Lower leg skin (tissue), 3 donors: ENCODE measurements at regions not wholly inside any gene's neighbourhood (a gene's known extent, or its start where the extent isn't known, plus 50 kb on each side); places are given as distances from the start of the nearest gene placed in this dataset.

ENCODE experiments used
- CTCF ChIP-seq, 3 donors: fragments of 450-650 bp; IDR thresholded peaks; one replicate each; pipeline ENCODE4 v1.5.1; 2016; ENCODE audit warnings: antibody characterized with exemption in 3 of 3, mild to moderate bottlenecking in 3 of 3, moderate library complexity in 2 of 3
- POLR2A ChIP-seq, 2 donors: fragments of 450-650 bp; IDR thresholded peaks; one replicate each; pipeline ENCODE4 v1.6.1; 2016 to 2017; ENCODE audit warnings: antibody characterized with exemption in 2 of 2, mild to moderate bottlenecking in 1 of 2, moderate library complexity in 1 of 2

- TF ChIP-seq CTCF (IDR thresholded peaks at IDR 0.05) (no peak), POLR2A (IDR thresholded peaks at IDR 0.05) (no peak)
Measured at GRCh38 chr4:173685165-173685830, 155.3 kb upstream of the HAND2 start.
